Thymus (tissue), 11 donors: ENCODE measurements at regions not wholly inside any gene's neighbourhood (a gene's known extent, or its start where the extent isn't known, plus 50 kb on each side); places are given as distances from the start of the nearest gene placed in this dataset.

Experiments
- DNase-seq, 9 donors: peaks; one replicate each; pipeline ENCODE4 v3.0.0-alpha.2; 2013; ENCODE audit warnings: low spot score in 9 of 9, low read depth in 6 of 9, missing footprints in 1 of 9
- H3K27ac ChIP-seq, 2 donors: one replicate each; pipeline ENCODE4 v1.5.1; 2013; ENCODE audit warnings: control low read depth in 1 of 2, low read depth in 1 of 2, low read length in 1 of 2, mild to moderate bottlenecking in 1 of 2, moderate library complexity in 1 of 2
- H3K27me3 ChIP-seq, 2 donors: one replicate each; pipeline ENCODE4 v1.5.1; 2013; ENCODE audit warnings: low read length in 1 of 2; ENCODE audit not compliant: control insufficient read depth in 2 of 2, insufficient read depth in 1 of 2
- H3K36me3 ChIP-seq, 2 donors: one replicate each; pipeline ENCODE4 v1.5.1; 2013; ENCODE audit warnings: low read length in 1 of 2, mild to moderate bottlenecking in 1 of 2, moderate library complexity in 1 of 2; ENCODE audit not compliant: control insufficient read depth in 2 of 2, insufficient read depth in 2 of 2
- H3K4me1 ChIP-seq, 2 donors: one replicate each; pipeline ENCODE4 v1.5.1; 2013; ENCODE audit warnings: low read length in 2 of 2; ENCODE audit not compliant: control insufficient read depth in 2 of 2, insufficient read depth in 2 of 2
- H3K4me3 ChIP-seq, 2 donors: one replicate each; pipeline ENCODE4 v1.5.1; 2013; ENCODE audit warnings: low read length in 2 of 2, control low read depth in 1 of 2, mild to moderate bottlenecking in 1 of 2
- H3K9me3 ChIP-seq, 2 donors: one replicate each; pipeline ENCODE4 v1.5.1; 2013; ENCODE audit warnings: low read length in 1 of 2, mild to moderate bottlenecking in 1 of 2; ENCODE audit not compliant: control insufficient read depth in 2 of 2, insufficient read depth in 1 of 2
- WGBS: extraction: QIAGEN DNeasy Blood & Tissue Kit; methylation state at CpG from one replicate; pipeline ENCODE4 v1.1.7; 2013; 5-methylcytosine and 5-hydroxymethylcytosine counted together
- donor health status: healthy.

DNA sequence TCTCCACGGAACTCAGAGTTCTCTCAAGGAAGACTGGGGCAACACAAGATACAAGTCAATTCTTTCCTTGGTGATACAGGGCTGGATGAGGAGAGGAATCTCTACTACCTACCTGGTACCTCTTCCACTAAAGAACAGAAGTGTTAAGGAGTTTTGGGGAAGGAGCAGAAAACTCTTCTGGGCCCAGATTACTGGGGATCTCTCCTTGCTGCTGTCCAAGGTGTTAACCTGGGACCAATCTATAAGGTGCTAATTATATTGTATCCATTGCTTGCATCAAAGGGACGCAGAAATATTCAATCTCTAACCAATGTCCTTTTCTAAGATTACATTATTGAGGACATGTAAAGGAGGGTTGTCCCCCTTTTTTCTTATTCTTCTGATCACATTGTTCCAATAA is 1102.5 kb downstream of the AMY1C start:
- DNase-seq: no peak
- WGBS: 74% methylated on average over 2 of the region's 2 CpGs
- peaks cover 2 to 10% of the 10 kb centered on the region in 2 donors for H3K9me3 ChIP-seq
- H3K36me3 ChIP-seq: no peaks in the 10 kb centered on the region
- no peak overlapping the region for H3K4me3 ChIP-seq
- no peak overlapping the region for H3K27ac ChIP-seq
- no peaks in the 10 kb centered on the region for H3K27me3 ChIP-seq
- H3K4me1 ChIP-seq: no peaks in the 10 kb centered on the region

DNA sequence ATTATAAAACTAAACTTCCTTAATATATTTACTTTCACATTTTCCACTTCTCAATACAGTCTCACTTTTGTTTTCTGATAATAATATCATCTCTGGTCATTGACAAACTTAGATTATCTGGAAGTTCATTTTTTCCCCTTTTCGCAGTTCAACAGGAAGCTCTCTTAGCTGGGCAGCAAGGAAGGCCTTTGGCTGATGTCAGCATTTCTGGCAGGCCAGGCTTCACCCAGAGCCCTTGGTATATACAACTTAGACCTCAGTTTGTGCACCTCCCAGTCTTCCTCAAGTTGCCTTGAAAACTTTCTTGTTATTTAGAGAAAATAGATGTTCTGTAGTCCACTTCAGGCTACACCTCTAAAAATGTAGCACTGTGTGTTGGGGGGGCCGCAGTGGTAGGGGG is 1103.6 kb downstream of the AMY1C start:
- 93% methylated on average over 2 of the region's 2 CpGs for WGBS
- H3K4me3 ChIP-seq: no peak overlapping the region
- no peaks in the 10 kb centered on the region for H3K27me3 ChIP-seq
- H3K27ac ChIP-seq: no peak overlapping the region
- no peaks in the 10 kb centered on the region for H3K4me1 ChIP-seq
- DNase-seq: no peak
- H3K9me3 ChIP-seq: peaks cover 2 to 10% of the 10 kb centered on the region in 2 donors
- H3K36me3 ChIP-seq: no peaks in the 10 kb centered on the region

DNA sequence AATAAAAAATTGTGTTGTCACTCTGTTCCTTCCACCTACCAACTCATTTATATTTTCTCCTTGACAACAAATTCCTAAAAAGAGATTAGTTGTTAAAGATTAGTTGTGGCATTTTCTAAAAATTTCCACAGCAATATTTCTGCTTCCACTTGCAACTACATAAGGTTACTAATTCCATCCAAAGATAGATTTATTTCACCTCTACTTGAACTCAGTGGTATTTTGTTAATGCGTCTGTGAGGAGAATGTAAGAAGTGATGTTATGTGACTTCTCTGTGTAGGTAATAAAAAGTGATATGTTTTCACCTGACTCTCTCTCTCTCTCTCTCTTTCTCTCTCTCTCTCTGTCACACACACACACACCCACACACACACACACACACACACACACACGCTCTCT is 1104.8 kb downstream of the AMY1C start:
- H3K9me3 ChIP-seq: peaks cover 2 to 11% of the 10 kb centered on the region in 2 donors
- H3K27me3 ChIP-seq: no peaks in the 10 kb centered on the region
- no peak for DNase-seq
- H3K36me3 ChIP-seq: no peaks in the 10 kb centered on the region
- 87% methylated on average over 2 of the region's 2 CpGs for WGBS
- H3K4me1 ChIP-seq: no peaks in the 10 kb centered on the region
- no peak overlapping the region for H3K4me3 ChIP-seq
- H3K27ac ChIP-seq: no peak overlapping the region

GRCh38 chr1:104855550-104855949 is 1105.9 kb downstream of the AMY1C start:
- Histone ChIP-seq H3K27me3 (no peaks in the 10 kb centered on the region), H3K27ac (no peak overlapping the region), H3K4me3 (no peak overlapping the region), H3K36me3 (no peaks in the 10 kb centered on the region), H3K4me1 (no peaks in the 10 kb centered on the region), H3K9me3 (peaks cover 2 to 21% of the 10 kb centered on the region in 2 donors)
- no peak for DNase-seq
- WGBS: 77% methylated on average over 3 of the region's 3 CpGs

DNA sequence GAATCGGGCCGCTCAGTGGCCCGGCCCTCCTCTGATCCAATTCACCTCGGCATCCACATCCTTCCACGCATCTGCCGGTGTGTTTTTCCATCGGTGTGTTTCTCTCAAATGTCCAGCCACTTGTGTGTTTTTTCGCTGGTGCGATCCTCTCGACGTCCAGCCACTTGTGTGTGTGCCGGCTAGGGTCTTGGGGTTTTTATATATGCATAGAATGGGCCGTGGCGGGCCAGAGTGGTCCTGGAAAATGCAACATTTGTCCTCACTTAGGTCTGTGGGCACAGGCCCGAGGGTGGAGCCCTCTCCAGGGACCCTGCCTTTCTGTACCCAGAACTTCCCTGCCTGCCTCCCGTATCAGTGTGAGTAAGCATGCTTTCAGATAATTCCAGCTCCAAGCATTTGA is 1106.4 kb downstream of the AMY1C start:
- DNase-seq: no peak
- WGBS: 95% methylated on average over 16 of the region's 16 CpGs
- no peak overlapping the region for H3K4me3 ChIP-seq
- H3K4me1 ChIP-seq: no peaks in the 10 kb centered on the region
- no peaks in the 10 kb centered on the region for H3K36me3 ChIP-seq
- H3K27ac ChIP-seq: no peak overlapping the region
- peaks cover 2 to 22% of the 10 kb centered on the region in 2 donors for H3K9me3 ChIP-seq
- H3K27me3 ChIP-seq: no peaks in the 10 kb centered on the region

DNA sequence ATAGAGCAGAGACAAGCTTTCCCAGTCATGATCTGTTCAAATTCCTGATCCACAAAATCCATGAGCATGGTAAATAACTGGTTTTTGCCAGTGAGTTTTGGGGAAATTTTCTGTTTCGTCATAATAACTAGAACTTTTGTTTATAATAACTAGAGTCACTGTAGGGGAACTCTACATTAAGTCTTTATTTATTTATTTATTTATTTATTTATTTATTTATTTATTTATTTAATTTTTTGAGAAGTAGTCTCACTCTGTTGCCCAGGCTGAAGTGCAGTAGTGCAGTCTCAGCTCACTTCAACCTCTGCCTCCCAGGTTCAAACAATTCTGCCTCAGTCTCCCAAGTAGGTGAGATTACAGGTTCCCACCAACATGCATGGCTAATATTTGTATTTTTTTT is 1106.8 kb downstream of the AMY1C start:
- Histone ChIP-seq H3K4me1 (no peaks in the 10 kb centered on the region), H3K27me3 (no peaks in the 10 kb centered on the region)
- DNase-seq: no peak

GRCh38 chr1:104868794-104869193 is 1119.1 kb downstream of the AMY1C start:
- H3K4me1 ChIP-seq: no peaks in the 10 kb centered on the region
- H3K27me3 ChIP-seq: no peaks in the 10 kb centered on the region
- H3K36me3 ChIP-seq: no peaks in the 10 kb centered on the region
- H3K4me3 ChIP-seq: no peak overlapping the region
- H3K27ac ChIP-seq: no peak overlapping the region
- H3K9me3 ChIP-seq: no peaks in the 10 kb centered on the region
- WGBS: 91% methylated on average over 4 of the region's 4 CpGs
- no peak for DNase-seq

More for the DNA sequence above, 1106.8 kb downstream of the AMY1C start:
- Histone ChIP-seq H3K36me3 (no peaks in the 10 kb centered on the region), H3K27ac (no peak overlapping the region), H3K9me3 (peaks cover 2 to 22% of the 10 kb centered on the region in 2 donors), H3K4me3 (no peak overlapping the region)
- WGBS: 97% methylated on average over 1 of the region's 1 CpG

GRCh38 chr1:104874044-104874443 is 1124.3 kb downstream of the AMY1C start:
- 57% methylated on average over 6 of the region's 6 CpGs for WGBS
- no peak for DNase-seq
- no peaks in the 10 kb centered on the region for H3K27me3 ChIP-seq

DNA sequence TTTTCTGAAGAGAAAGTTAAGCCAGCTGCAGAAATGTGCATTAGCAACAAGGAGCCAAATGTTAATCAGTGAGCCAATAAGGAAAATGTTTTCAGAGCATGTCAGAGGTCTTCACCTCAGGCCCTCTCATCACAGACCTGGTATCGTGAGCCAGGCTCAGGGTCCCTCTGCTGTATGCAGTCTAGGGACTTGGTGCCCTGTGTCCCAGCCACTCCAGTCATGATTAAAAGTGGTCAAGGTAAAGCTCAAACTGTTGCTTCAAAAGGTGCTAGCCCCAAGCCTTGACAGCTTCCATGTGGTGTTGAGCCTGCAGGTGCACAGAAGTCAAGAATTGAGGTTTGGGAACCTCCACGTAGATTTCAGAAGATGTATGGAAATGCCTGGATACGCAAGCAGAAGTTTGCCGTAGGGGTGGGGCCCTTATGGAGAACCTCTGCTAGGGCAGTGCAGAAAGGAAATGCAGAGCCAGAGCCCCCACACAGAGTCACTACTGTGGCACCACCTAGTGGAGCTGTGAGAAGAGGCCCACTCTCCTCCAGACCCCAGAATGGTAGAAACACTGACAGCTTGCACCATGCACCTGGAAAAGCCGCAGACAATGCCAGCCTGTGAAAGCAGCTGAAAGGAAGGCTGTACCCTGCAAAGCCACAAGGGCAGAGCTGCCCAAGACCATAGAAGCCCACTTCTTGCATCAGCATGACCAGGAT is 1128.7 kb downstream of the AMY1C start:
- 75% methylated on average over 5 of the region's 5 CpGs for whole genome bisulfite sequencing
- no peaks in the 10 kb centered on the region for H3K36me3 ChIP-seq
- no peaks in the 10 kb centered on the region for H3K27me3 ChIP-seq
- no peak overlapping the region for H3K4me3 ChIP-seq
- H3K9me3 ChIP-seq: no peaks in the 10 kb centered on the region
- no peak for DNase-seq
- no peak overlapping the region for H3K27ac ChIP-seq
- H3K4me1 ChIP-seq: no peaks in the 10 kb centered on the region

More at GRCh38 chr1:104874044-104874443, 1124.3 kb downstream of the AMY1C start:
- no peak overlapping the region for H3K27ac ChIP-seq
- H3K36me3 ChIP-seq: no peaks in the 10 kb centered on the region
- no peaks in the 10 kb centered on the region for H3K4me1 ChIP-seq
- no peak overlapping the region for H3K4me3 ChIP-seq
- no peaks in the 10 kb centered on the region for H3K9me3 ChIP-seq
